Inflammatory macrophage (primary cell): ENCODE measurements at regions not wholly inside any gene's neighbourhood (a gene's known extent, or its start where the extent isn't known, plus 50 kb on each side); places are given as distances from the start of the nearest gene placed in this dataset.
"Not testable (repeated sequence)": the region's sequence is repeated elsewhere in the genome, so short reads cannot be mapped to it uniquely, and the experiment has no call there.

Source experiments
- DNase-seq, 2 donors: peaks; one replicate each; pipeline ENCODE4 v3.0.0-alpha.2; 2020 to 2022

DNA sequence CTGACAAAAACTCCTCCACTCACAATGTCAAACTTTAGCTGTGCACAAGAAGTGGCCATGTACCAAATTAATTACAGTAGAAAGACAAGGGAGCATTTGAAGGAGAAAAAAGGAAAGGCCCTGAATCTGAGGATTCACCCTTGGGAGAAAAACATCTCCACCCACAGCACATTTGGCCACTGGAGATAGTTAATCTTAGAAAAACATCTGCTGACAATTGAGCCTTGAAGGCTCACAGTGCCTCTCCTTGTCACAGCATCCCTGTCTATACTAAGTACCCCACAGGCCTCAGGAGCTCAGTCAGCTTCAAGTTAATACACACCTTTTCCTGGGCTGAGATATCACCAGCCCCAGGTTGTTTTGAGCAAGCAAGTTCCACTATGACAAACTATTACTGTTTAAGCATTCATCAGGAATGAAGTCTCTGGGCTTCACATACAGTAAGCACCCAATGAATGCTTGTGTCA is 78.1 kb upstream of the SETMAR start:
- DNase-seq = no peak

DNA sequence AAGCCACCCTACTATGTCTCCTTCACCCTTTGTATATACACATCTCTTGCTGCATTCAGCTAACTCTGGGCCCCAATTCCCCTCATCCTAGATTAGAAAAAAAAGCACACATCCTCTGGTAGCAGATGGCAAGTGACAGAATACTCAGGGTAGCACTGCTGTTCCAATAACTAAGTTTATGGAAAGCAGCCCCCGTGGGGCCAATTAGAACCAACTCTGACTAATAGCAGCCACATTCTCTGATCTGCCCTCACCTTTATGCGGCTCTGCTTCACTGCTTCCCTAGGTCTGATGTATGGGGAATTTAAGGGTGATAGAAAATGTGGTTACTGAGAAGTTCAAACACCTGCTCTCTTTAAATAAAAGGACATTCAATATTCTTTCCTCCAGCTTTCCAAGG is 74.9 kb upstream of the SETMAR start:
- no peak for DNase-seq

DNA sequence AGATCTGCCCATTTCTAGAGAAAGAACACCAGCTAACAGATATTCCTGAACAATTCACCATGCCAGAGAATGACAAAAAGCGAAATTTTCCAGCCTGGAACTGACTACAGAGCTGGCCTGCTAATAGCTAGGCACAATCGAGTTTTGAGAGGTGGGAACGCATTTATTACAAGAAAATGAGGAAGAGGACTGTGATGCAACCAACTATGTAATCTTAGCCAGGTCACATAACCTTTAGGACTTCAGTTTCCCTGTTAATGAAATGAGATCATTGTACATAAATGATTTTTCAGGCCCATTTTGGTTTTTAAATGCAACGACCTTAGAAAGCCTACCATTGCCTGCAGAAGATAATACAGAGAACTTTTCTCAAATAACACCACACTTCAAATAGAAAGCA is 72.1 kb upstream of the SETMAR start:
- peak; percentile 23 to 27 for DNase-seq

DNA sequence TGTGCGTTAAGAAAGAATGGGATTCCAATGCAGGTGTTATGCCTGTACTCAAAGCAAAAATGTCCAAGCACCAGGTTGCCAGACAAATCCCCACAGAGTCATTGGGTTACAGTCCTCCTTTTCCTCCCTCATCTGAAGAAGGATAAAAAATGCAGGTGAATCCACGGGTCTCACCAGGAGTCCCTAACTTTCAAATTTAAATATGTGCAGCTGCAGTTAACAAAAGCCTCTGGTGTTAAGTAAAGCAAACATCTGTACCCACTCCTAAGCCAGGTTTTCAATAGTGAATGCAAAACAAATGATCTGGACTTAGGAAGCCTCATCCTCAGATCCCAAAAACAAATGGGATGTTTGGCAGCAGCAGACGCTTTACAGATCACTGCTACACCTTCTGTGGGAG is 70.4 kb upstream of the SETMAR start:
- no peak for DNase-seq

DNA sequence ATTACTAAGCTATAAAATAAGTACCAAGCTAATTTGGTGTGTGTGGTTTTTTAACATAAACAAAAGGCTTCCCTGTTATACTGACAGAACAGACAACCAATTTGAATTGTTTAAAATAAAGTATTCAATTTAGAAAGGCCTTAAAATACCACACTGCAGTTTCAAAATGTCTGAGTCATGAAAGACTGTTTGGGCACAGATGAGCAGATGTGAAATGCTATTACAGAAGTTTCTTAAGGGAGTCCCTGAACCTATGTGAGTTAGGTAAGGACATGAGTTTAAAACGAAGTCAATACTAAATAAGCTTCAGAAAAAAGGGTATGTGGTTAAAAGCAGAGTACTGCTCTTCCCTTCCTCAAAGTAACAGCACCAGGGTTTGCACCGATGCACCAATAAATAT is 69.7 kb upstream of the SETMAR start:
- DNase-seq = no peak

DNA sequence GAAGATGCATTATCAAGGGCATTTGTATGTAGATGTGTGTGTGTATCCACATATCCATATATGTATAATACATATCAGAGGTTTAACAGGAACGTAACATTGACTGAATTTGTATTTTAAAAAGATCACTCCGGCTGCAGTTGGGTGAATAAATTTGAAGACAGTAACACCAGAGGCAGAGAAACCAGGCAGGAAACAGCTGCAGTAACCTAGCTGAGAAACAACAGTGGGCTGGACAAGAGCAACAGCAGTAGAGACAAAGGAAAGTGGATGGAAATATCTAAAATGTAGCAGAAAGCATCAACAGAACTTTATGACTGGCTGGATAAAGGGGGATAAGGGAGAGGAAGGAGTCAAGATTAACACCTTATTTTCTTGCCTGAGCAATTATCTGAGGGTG is 68.3 kb upstream of the SETMAR start:
- no peak for DNase-seq

DNA sequence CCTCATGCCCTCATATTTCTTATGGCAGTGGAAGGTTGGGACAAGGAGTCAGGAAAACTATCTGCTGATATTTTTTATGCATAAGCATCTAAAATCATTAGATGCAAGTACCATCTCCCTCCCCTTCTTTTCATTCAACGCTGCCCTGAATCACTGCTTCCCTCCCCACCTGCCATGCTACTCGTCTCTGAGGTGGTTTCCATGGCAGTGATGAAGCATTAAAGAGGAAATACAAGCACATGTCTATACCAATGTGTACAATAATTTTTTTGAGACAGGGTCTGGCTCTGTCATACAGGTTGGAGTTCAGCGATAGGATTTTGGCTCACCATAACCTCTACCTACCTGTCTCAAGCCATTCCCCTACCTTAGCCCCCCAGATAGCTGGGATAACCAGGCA is 67.5 kb upstream of the SETMAR start:
- no peak for DNase-seq

DNA sequence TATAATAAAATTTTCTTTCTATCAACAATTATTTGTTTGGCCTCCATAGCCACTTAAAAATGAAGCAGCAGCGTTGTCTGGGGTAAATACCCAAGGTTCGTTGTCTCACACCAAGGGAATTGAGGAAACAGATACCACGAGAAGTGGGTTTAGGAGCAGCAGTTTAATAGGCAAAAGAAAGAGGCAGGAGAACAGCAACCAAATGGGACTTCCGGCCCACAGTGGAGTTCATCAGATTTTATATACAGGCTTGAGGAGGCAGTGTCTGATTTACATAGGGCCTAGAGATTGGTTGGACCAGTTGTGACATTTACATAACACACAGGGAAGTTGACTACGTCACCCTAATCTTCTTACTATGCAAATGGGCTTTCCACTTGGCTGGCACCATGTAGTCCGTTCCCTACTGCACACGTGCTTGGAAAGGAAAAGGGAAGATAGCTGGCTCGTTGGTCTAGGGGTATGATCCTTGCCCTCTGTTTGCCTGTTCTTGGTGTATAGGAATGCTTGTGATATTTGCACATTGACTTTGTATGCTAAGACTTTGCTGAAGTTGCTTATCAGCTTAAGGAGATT is 61.5 kb upstream of the SETMAR start:
- DNase-seq = no peak

DNA sequence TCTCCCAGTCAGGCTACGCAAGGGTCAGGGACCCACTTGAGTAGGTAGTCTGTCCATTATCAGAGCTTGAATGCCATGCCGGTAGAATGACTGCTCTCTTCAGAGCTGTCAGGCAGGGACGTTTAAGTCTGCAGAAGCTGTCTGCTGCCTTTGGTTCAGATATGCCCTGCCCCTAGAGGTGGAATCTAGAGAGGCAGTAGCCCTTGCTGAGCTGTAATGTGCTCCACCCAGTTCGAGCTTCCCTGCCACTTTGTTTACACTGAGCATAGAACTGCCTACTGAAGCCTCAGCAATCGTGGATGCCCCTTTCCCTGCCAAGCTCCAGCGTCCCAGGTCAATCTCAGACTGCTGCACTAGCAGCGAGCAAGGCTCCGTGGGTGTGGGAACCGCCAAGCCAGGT is 57.5 kb upstream of the SETMAR start:
- no peak for DNase-seq

DNA sequence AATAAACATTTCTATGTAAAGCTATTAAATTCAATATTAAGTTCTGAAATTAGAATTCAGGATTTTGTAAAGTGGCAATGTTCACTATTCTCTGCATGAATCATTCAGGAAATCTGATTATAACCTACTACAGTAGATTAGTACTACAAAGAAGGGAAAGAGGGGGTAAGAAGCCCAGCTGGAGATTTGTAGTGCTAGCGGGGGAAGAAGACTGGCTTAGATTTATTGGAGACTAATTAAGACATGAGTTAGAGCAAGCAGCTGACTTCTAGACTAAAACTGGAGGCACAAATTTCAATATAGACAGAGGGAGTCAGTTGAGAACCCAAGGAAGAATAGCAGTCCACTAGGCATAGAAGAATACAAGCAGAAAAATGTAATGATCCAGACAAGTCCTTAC is 55.8 kb upstream of the SETMAR start:
- no peak for DNase-seq

DNA sequence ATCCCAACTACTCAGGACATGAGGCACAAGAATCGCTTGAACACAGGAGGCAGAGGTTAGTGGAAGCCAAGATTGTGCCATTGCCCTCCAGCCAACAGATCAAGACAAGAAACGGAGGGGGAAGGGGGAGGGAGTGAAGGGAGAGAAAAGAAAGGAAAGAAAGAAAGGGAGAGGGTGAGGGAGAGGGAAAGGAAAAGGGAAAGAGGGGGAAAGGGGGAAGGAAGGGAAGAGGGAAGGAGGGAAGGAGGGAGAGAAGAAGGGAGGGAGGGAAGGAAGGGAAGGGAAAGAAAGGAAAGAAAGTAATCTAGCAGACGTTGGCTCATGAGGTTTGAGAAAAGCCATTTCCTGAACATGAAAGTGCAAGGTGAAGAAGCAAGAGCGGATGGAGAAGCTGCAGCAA is 53.1 kb upstream of the SETMAR start:
- no peak for DNase-seq

DNA sequence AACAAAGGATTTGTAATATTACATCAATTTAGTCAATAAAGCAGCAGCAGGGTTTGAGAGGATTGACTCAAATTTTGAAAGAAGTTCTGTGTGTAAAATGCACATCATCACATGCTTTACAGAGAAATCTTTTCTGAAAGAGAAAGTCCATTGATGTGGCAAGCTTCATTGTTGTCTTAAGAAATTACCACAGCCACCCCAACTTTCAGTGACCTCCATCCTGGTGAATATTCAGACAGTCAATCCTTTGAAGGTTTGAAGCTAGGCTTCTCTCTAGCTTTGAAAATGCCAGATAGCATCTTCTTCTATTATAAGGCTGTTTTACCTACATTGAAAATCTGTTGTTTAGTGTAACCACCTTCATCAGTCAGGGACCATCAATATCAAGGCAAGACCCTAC is 51.8 kb upstream of the SETMAR start:
- no peak for DNase-seq

DNA sequence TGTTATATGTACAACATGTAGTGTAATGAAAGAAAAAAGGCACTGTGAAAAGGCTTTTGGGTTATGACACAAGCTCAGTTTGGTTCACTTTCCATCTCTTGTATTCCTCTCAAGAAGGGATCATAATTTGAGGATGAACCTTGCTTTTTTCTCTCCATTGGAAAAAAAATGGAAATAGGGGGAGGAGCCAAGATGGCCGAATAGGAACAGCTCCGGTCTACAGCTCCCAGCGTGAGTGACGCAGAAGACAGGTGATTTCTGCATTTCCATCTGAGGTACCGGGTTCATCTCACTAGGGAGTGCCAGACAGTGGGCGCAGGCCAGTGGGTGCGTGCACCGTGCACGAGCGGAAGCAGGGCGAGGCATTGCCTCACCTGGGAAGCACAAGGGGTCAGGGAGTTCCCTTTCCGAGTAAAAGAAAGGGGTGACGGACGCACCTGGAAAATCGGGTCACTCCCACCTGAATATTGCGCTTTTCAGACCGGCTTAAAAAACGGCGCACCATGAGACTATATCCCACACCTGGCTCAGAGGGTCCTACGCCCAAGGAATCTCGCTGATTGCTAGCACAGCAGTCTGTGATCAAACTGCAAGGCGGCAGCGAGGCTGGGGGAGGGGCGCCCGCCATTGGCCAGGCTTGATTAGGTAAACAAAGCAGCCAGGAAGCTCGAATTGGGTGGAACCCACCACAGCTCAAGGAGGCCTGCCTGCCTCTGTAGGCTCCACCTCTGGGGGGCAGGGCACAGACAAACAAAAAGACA is 49.9 kb upstream of the SETMAR start:
- DNase-seq = not testable (repeated sequence)
